ENCODE measurements at regions not wholly inside any gene's neighbourhood (a gene's known extent, or its start where the extent isn't known, plus 50 kb on each side); places are given as distances from the start of the nearest gene placed in this dataset.

GRCh38 chr6:43948527-43949485, 178.4 kb downstream of the MRPL14 start:
- ATAC-seq, result no peak
- TF ChIP-seq ZC3H10 (CRISPR knock-in tag; IDR thresholded peaks at IDR 0.05), result no peak
- no peak for TF ChIP-seq OSR1 (CRISPR knock-in tag; IDR thresholded peaks at IDR 0.05)
- TF ChIP-seq, protein P1, sequence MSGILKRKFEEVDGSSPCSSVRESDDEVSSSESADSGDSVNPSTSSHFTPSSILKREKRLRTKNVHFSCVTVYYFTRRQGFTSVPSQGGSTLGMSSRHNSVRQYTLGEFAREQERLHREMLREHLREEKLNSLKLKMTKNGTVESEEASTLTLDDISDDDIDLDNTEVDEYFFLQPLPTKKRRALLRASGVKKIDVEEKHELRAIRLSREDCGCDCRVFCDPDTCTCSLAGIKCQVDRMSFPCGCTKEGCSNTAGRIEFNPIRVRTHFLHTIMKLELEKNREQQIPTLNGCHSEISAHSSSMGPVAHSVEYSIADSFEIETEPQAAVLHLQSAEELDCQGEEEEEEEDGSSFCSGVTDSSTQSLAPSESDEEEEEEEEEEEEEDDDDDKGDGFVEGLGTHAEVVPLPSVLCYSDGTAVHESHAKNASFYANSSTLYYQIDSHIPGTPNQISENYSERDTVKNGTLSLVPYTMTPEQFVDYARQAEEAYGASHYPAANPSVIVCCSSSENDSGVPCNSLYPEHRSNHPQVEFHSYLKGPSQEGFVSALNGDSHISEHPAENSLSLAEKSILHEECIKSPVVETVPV (CRISPR knock-in tag; IDR thresholded peaks at IDR 0.05), result no peak
- no peak for TF ChIP-seq ZFP3 (CRISPR knock-in tag; IDR thresholded peaks at IDR 0.05)
- TF ChIP-seq BACH2 (CRISPR knock-in tag; IDR thresholded peaks at IDR 0.05; ENCODE audit: borderline replicate concordance), result no peak
- TF ChIP-seq PPARA (CRISPR knock-in tag; IDR thresholded peaks at IDR 0.05; ENCODE audit: borderline replicate concordance), result no peak
- no peak for TF ChIP-seq RARB (CRISPR knock-in tag; IDR thresholded peaks at IDR 0.05)
- no peak for TF ChIP-seq ESRRG (CRISPR knock-in tag; IDR thresholded peaks at IDR 0.05)
- no peak for TF ChIP-seq PATZ1 (CRISPR knock-in tag; IDR thresholded peaks at IDR 0.05; ENCODE audit: borderline replicate concordance)
- TF ChIP-seq, protein P2, sequence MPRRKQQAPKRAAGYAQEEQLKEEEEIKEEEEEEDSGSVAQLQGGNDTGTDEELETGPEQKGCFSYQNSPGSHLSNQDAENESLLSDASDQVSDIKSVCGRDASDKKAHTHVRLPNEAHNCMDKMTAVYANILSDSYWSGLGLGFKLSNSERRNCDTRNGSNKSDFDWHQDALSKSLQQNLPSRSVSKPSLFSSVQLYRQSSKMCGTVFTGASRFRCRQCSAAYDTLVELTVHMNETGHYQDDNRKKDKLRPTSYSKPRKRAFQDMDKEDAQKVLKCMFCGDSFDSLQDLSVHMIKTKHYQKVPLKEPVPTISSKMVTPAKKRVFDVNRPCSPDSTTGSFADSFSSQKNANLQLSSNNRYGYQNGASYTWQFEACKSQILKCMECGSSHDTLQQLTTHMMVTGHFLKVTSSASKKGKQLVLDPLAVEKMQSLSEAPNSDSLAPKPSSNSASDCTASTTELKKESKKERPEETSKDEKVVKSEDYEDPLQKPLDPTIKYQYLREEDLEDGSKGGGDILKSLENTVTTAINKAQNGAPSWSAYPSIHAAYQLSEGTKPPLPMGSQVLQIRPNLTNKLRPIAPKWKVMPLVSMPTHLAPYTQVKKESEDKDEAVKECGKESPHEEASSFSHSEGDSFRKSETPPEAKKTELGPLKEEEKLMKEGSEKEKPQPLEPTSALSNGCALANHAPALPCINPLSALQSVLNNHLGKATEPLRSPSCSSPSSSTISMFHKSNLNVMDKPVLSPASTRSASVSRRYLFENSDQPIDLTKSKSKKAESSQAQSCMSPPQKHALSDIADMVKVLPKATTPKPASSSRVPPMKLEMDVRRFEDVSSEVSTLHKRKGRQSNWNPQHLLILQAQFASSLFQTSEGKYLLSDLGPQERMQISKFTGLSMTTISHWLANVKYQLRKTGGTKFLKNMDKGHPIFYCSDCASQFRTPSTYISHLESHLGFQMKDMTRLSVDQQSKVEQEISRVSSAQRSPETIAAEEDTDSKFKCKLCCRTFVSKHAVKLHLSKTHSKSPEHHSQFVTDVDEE (CRISPR knock-in tag; IDR thresholded peaks at IDR 0.05), result no peak
- TF ChIP-seq ZNF565 (CRISPR knock-in tag; conservative IDR thresholded peaks at IDR 0.05; ENCODE audit: low read depth), result no peak
- no peak for TF ChIP-seq ZNF70 (CRISPR knock-in tag; IDR thresholded peaks at IDR 0.05)
- TF ChIP-seq TCF4 (CRISPR knock-in tag; IDR thresholded peaks at IDR 0.05; ENCODE audit: borderline replicate concordance), result no peak
- TF ChIP-seq, protein P3, sequence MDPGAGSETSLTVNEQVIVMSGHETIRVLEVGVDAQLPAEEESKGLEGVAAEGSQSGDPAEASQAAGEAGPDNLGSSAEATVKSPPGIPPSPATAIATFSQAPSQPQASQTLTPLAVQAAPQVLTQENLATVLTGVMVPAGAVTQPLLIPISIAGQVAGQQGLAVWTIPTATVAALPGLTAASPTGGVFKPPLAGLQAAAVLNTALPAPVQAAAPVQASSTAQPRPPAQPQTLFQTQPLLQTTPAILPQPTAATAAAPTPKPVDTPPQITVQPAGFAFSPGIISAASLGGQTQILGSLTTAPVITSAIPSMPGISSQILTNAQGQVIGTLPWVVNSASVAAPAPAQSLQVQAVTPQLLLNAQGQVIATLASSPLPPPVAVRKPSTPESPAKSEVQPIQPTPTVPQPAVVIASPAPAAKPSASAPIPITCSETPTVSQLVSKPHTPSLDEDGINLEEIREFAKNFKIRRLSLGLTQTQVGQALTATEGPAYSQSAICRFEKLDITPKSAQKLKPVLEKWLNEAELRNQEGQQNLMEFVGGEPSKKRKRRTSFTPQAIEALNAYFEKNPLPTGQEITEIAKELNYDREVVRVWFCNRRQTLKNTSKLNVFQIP (CRISPR knock-in tag; IDR thresholded peaks at IDR 0.05; ENCODE audit: borderline replicate concordance, low read depth), result no peak
- no peak for TF ChIP-seq ISL1 (CRISPR knock-in tag; IDR thresholded peaks at IDR 0.05)
- TF ChIP-seq GLIS3 (CRISPR knock-in tag; IDR thresholded peaks at IDR 0.05), result no peak

DNA sequence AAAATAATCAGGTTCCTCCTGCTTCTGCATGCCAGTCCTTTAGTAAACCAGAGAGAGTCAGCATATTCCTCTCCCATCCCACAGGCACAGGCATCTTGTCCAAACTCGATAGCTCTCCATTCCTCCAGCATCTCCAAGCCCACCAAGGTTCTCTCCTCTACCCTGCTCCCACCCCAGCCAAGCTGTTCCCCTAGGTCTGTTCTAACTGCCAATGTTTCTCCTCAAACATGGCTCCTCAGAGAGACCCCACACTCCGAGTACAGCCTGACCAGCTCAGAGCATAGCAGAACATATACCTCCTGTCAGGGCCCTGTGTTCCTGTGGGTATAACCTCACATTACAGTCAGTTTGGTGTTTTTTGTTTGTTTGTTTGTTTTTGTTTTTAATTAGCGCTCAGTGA, 177.8 kb downstream of the VEGFA start:
- no peak for ATAC-seq
- no peak for TF ChIP-seq ZFP30 (CRISPR knock-in tag; IDR thresholded peaks at IDR 0.05)
- TF ChIP-seq CREB5 (CRISPR knock-in tag; IDR thresholded peaks at IDR 0.05; ENCODE audit: low read depth), result no peak
- no peak for TF ChIP-seq PATZ1 (CRISPR knock-in tag; IDR thresholded peaks at IDR 0.05; ENCODE audit: borderline replicate concordance)
- TF ChIP-seq ZNF70 (CRISPR knock-in tag; IDR thresholded peaks at IDR 0.05), result no peak
- TF ChIP-seq ESRRG (CRISPR knock-in tag; IDR thresholded peaks at IDR 0.05), result no peak
- TF ChIP-seq SNAI2 (CRISPR knock-in tag; IDR thresholded peaks at IDR 0.05), result no peak
- TF ChIP-seq OSR1 (CRISPR knock-in tag; IDR thresholded peaks at IDR 0.05), result no peak
- no peak for TF ChIP-seq CSDC2 (CRISPR knock-in tag; IDR thresholded peaks at IDR 0.05)
- no peak for TF ChIP-seq ARNTL (CRISPR knock-in tag; IDR thresholded peaks at IDR 0.05; ENCODE audit: borderline replicate concordance, low read depth)
- TF ChIP-seq, protein P1 (CRISPR knock-in tag; IDR thresholded peaks at IDR 0.05), result no peak
- no peak for TF ChIP-seq BACH2 (CRISPR knock-in tag; IDR thresholded peaks at IDR 0.05; ENCODE audit: borderline replicate concordance)
- TF ChIP-seq ZFP3 (CRISPR knock-in tag; IDR thresholded peaks at IDR 0.05), result no peak
- TF ChIP-seq, protein P3 (CRISPR knock-in tag; IDR thresholded peaks at IDR 0.05; ENCODE audit: borderline replicate concordance, low read depth), result no peak
